SK-N-SH treated with all-trans-retinoic acid at 6 μM for 48 hours (cell line): ENCODE measurements at regions not wholly inside any gene's neighbourhood (a gene's known extent, or its start where the extent isn't known, plus 50 kb on each side); places are given as distances from the start of the nearest gene placed in this dataset.

Experiments used
- ATAC-seq: fragments of 200-7000 bp; cut with Tn5 transposase; 3 replicates; pipeline ENCODE4 v1.9.1; 2020; ENCODE audit warnings: mild to moderate bottlenecking, moderate library complexity
- BACH2 ChIP-seq: fragments of 250-450 bp; sonication (Bioruptor Pico); IDR thresholded peaks from 2 replicates; pipeline ENCODE4 v1.9.0; 2021; ENCODE audit warnings: mild to moderate bottlenecking, borderline replicate concordance
- CREB5 ChIP-seq: fragments of 250-450 bp; sonication (Bioruptor Pico); IDR thresholded peaks from 2 replicates; pipeline ENCODE4 v1.5.1; 2020; ENCODE audit warnings: low read depth, mild to moderate bottlenecking, moderate library complexity
- CSDC2 ChIP-seq: fragments of 250-450 bp; sonication (Bioruptor Pico); IDR thresholded peaks from 2 replicates; pipeline ENCODE4 v1.5.0; 2020; ENCODE audit warnings: mild to moderate bottlenecking, moderate library complexity
- CSRNP3 ChIP-seq: fragments of 250-450 bp; sonication (Bioruptor Pico); IDR thresholded peaks from 2 replicates; pipeline ENCODE4 v1.5.1; 2021; ENCODE audit warnings: mild to moderate bottlenecking, moderate library complexity
- ESRRG ChIP-seq: fragments of 250-450 bp; sonication (Bioruptor Pico); IDR thresholded peaks from 2 replicates; pipeline ENCODE4 v1.6.1; 2021; ENCODE audit warnings: mild to moderate bottlenecking
- GLIS3 ChIP-seq: fragments of 250-450 bp; sonication (Bioruptor Pico); IDR thresholded peaks from 2 replicates; pipeline ENCODE4 v1.5.0; 2020; ENCODE audit warnings: mild to moderate bottlenecking, moderate library complexity
- ISL1 ChIP-seq: fragments of 250-450 bp; sonication (Bioruptor Pico); IDR thresholded peaks from 2 replicates; pipeline ENCODE4 v2.1.2; 2022; ENCODE audit warnings: mild to moderate bottlenecking, moderate library complexity
- POU6F1 ChIP-seq: fragments of 250-450 bp; sonication (Bioruptor Pico); IDR thresholded peaks from 2 replicates; pipeline ENCODE4 v1.8.0; 2021; ENCODE audit warnings: low read depth, mild to moderate bottlenecking, moderate library complexity, borderline replicate concordance
- PPARA ChIP-seq: fragments of 250-450 bp; sonication (Bioruptor Pico); IDR thresholded peaks from 2 replicates; pipeline ENCODE4 v1.5.0; 2020; ENCODE audit warnings: mild to moderate bottlenecking, borderline replicate concordance
- RARB ChIP-seq: fragments of 250-450 bp; sonication (Bioruptor Pico); IDR thresholded peaks from 2 replicates; pipeline ENCODE4 v1.8.0; 2021; ENCODE audit warnings: mild to moderate bottlenecking, moderate library complexity
- SNAI2 ChIP-seq: fragments of 250-450 bp; sonication (Bioruptor Pico); IDR thresholded peaks from 2 replicates; pipeline ENCODE4 v1.5.0; 2020; ENCODE audit warnings: mild to moderate bottlenecking, moderate library complexity
- TOX ChIP-seq: fragments of 250-450 bp; sonication (Bioruptor Pico); IDR thresholded peaks from 2 replicates; pipeline ENCODE4 v1.8.0; 2021; ENCODE audit warnings: mild to moderate bottlenecking, moderate library complexity, borderline replicate concordance
- TSHZ2 ChIP-seq: fragments of 250-450 bp; sonication (Bioruptor Pico); IDR thresholded peaks from 2 replicates; pipeline ENCODE4 v1.5.0; 2020; ENCODE audit warnings: mild to moderate bottlenecking, moderate library complexity
- ZC3H10 ChIP-seq: fragments of 250-450 bp; sonication (Bioruptor Pico); IDR thresholded peaks from 2 replicates; pipeline ENCODE4 v1.5.1; 2021; ENCODE audit warnings: mild to moderate bottlenecking, moderate library complexity
- ZFP3 ChIP-seq: fragments of 250-450 bp; sonication (Bioruptor Pico); IDR thresholded peaks from 2 replicates; pipeline ENCODE4 v1.5.0; 2020; ENCODE audit warnings: mild to moderate bottlenecking, moderate library complexity
- ZNF565 ChIP-seq: fragments of 450-650 bp; formaldehyde crosslinking; conservative IDR thresholded peaks from 2 replicates; pipeline ENCODE4 v1.5.0; 2020; ENCODE audit warnings: low read depth, mild to moderate bottlenecking, moderate library complexity
- ZNF8 ChIP-seq: fragments of 450-650 bp; formaldehyde crosslinking; IDR thresholded peaks from 2 replicates; pipeline ENCODE4 v1.5.0; 2020; ENCODE audit warnings: mild to moderate bottlenecking, moderate library complexity

- no peak for ATAC-seq
- no peak for TF ChIP-seq CSRNP3 (CRISPR knock-in tag)
- TF ChIP-seq TOX (CRISPR knock-in tag): no peak
- TF ChIP-seq CSDC2 (CRISPR knock-in tag): no peak
- no peak for TF ChIP-seq POU6F1 (CRISPR knock-in tag)
Observed at GRCh38 chr12:98403936-98404335, 111.5 kb upstream of the TMPO start.

GRCh38 chr12:98405805-98406366 is 109.5 kb upstream of the TMPO start:
- ATAC-seq: no peak
- TF ChIP-seq ZNF565 (CRISPR knock-in tag): no peak
- no peak for TF ChIP-seq RARB (CRISPR knock-in tag)
- TF ChIP-seq BACH2 (CRISPR knock-in tag): no peak
- TF ChIP-seq ZNF8: no peak
- TF ChIP-seq SNAI2 (CRISPR knock-in tag): no peak
- no peak for TF ChIP-seq CSDC2 (CRISPR knock-in tag)
- TF ChIP-seq PPARA (CRISPR knock-in tag): no peak
- TF ChIP-seq CREB5 (CRISPR knock-in tag): no peak

- ATAC-seq: no peak
- no peak for TF ChIP-seq PPARA (CRISPR knock-in tag)
- TF ChIP-seq RARB (CRISPR knock-in tag): no peak
- TF ChIP-seq CREB5 (CRISPR knock-in tag): no peak
- no peak for TF ChIP-seq CSRNP3 (CRISPR knock-in tag)
- TF ChIP-seq ESRRG: no peak
- no peak for TF ChIP-seq GLIS3 (CRISPR knock-in tag)
- TF ChIP-seq ISL1 (CRISPR knock-in tag): no peak
- no peak for TF ChIP-seq CSDC2 (CRISPR knock-in tag)
- no peak for TF ChIP-seq BACH2 (CRISPR knock-in tag)
- no peak for TF ChIP-seq TSHZ2
- no peak for TF ChIP-seq SNAI2 (CRISPR knock-in tag)
- TF ChIP-seq TOX (CRISPR knock-in tag): no peak
- TF ChIP-seq ZFP3 (CRISPR knock-in tag): no peak
- TF ChIP-seq ZC3H10 (CRISPR knock-in tag): no peak
- TF ChIP-seq, all 23 proteins: peak for 0
Observed at GRCh38 chr12:98406378-98406777, 109.0 kb upstream of the TMPO start.

GRCh38 chr12:98408681-98409080 is 106.7 kb upstream of the TMPO start:
- ATAC-seq: no peak
- TF ChIP-seq ISL1 (CRISPR knock-in tag): no peak
- no peak for TF ChIP-seq ZNF565 (CRISPR knock-in tag)
- TF ChIP-seq POU6F1 (CRISPR knock-in tag): no peak
- TF ChIP-seq ZC3H10 (CRISPR knock-in tag): no peak
- TF ChIP-seq, all 23 proteins: peak for 0
